H9 (cell line): ENCODE measurements at regions not wholly inside any gene's neighbourhood (a gene's known extent, or its start where the extent isn't known, plus 50 kb on each side); places are given as distances from the start of the nearest gene placed in this dataset.

Experiments used
- DNase-seq: peaks from one replicate; pipeline ENCODE4 v3.0.0-alpha.2; 2017
- H2AFZ ChIP-seq: one replicate; pipeline ENCODE4 v1.6.1; 2013; ENCODE audit warnings: mild to moderate bottlenecking, low read length, control low read depth, moderate library complexity
- H2AK5ac ChIP-seq: 2 replicates; pipeline ENCODE4 v1.6.1; 2013; ENCODE audit warnings: low read length, control low read depth, mixed read lengths; ENCODE audit not compliant: insufficient read length
- H2BK120ac ChIP-seq: one replicate; pipeline ENCODE4 v1.6.1; 2013; ENCODE audit warnings: low read depth, mild to moderate bottlenecking, low read length, control low read depth, inconsistent platforms; ENCODE audit not compliant: poor library complexity, severe bottlenecking
- H2BK12ac ChIP-seq: 2 replicates; pipeline ENCODE4 v1.6.1; 2013; ENCODE audit warnings: low read length, control low read depth, mixed read lengths, low read depth; ENCODE audit not compliant: insufficient read length
- H2BK15ac ChIP-seq: 2 replicates; pipeline ENCODE4 v1.6.1; 2013; ENCODE audit warnings: low read depth, low read length, control low read depth
- H2BK20ac ChIP-seq: one replicate; pipeline ENCODE4 v1.6.1; 2013; ENCODE audit warnings: low read depth, mild to moderate bottlenecking, low read length, control low read depth, inconsistent platforms; ENCODE audit not compliant: poor library complexity, severe bottlenecking
- H2BK5ac ChIP-seq: 2 replicates; pipeline ENCODE4 v1.6.1; 2013; ENCODE audit warnings: low read length, control low read depth, mixed read lengths; ENCODE audit not compliant: insufficient read length
- H3K14ac ChIP-seq: 2 replicates; pipeline ENCODE4 v1.6.1; 2013; ENCODE audit warnings: low read length, control low read depth; ENCODE audit not compliant: insufficient read depth
- H3K18ac ChIP-seq: 2 replicates; pipeline ENCODE4 v1.6.1; 2013; ENCODE audit warnings: low read depth, mild to moderate bottlenecking, mixed read lengths, low read length, control low read depth; ENCODE audit not compliant: insufficient read length
- H3K23ac ChIP-seq: 2 replicates; pipeline ENCODE4 v1.6.1; 2013; ENCODE audit warnings: low read length, control low read depth, mixed read lengths, low read depth; ENCODE audit not compliant: insufficient read length
- H3K23me2 ChIP-seq: 2 replicates; pipeline ENCODE4 v1.6.1; 2013; ENCODE audit warnings: low read depth, mild to moderate bottlenecking, mixed read lengths, low read length, control low read depth; ENCODE audit not compliant: insufficient read length, poor library complexity, severe bottlenecking
- H3K27ac ChIP-seq: 2 replicates; pipeline ENCODE4 v1.5.1; 2013; ENCODE audit warnings: low read length, control low read depth, mixed read lengths, low read depth; ENCODE audit not compliant: insufficient read length
- H3K27me3 ChIP-seq: 2 replicates; pipeline ENCODE4 v1.6.1; 2013; ENCODE audit warnings: low read length, control low read depth, inconsistent platforms; ENCODE audit not compliant: insufficient read depth
- H3K4ac ChIP-seq: 2 replicates; pipeline ENCODE4 v1.6.1; 2013; ENCODE audit warnings: low read depth, mild to moderate bottlenecking, control low read depth, inconsistent platforms, low read length, moderate library complexity
- H3K4me1 ChIP-seq: 2 replicates; pipeline ENCODE4 v1.6.1; 2013; ENCODE audit warnings: low read length, control low read depth, inconsistent platforms; ENCODE audit not compliant: insufficient read depth
- H3K4me2 ChIP-seq: 2 replicates; pipeline ENCODE4 v1.6.1; 2013; ENCODE audit warnings: low read length, control low read depth, mixed read lengths; ENCODE audit not compliant: insufficient read length, insufficient read depth
- H3K56ac ChIP-seq: 2 replicates; pipeline ENCODE4 v1.6.1; 2013; ENCODE audit warnings: low read depth, mild to moderate bottlenecking, mixed read lengths, low read length, control low read depth; ENCODE audit not compliant: insufficient read length
- H3K79me1 ChIP-seq: 2 replicates; pipeline ENCODE4 v1.6.1; 2013; ENCODE audit warnings: low read depth, mild to moderate bottlenecking, moderate library complexity, low read length, control low read depth, inconsistent platforms; ENCODE audit not compliant: insufficient read depth, poor library complexity, severe bottlenecking
- H3K79me2 ChIP-seq: 2 replicates; pipeline ENCODE4 v1.6.1; 2013; ENCODE audit warnings: low read length, control low read depth, inconsistent platforms; ENCODE audit not compliant: insufficient read depth
- H3K9ac ChIP-seq: 2 replicates; pipeline ENCODE4 v1.6.1; 2013; ENCODE audit warnings: low read length, control low read depth, mixed read lengths; ENCODE audit not compliant: insufficient read length; ENCODE audit errors: extremely low read depth
- H3K9me3 ChIP-seq: one replicate; pipeline ENCODE4 v1.6.1; 2013; ENCODE audit warnings: low read depth, low read length, inconsistent platforms; ENCODE audit not compliant: control insufficient read depth
- H3T11ph ChIP-seq: one replicate; pipeline ENCODE4 v1.6.1; 2013; ENCODE audit warnings: mild to moderate bottlenecking, low read length, control low read depth, inconsistent platforms
- H4K20me1 ChIP-seq: one replicate; pipeline ENCODE4 v1.6.1; 2013; ENCODE audit not compliant: control insufficient read depth, insufficient read length, insufficient read depth
- H4K5ac ChIP-seq: 2 replicates; pipeline ENCODE4 v1.6.1; 2013; ENCODE audit warnings: low read depth, mild to moderate bottlenecking, mixed read lengths, low read length, control low read depth; ENCODE audit not compliant: insufficient read length
- H4K8ac ChIP-seq: replicated peaks from 2 replicates; pipeline ENCODE4 v1.6.1; 2013; ENCODE audit warnings: low read length, control low read depth, mixed read lengths, low read depth; ENCODE audit not compliant: insufficient read length
- H4K91ac ChIP-seq: 2 replicates; pipeline ENCODE4 v1.6.1; 2013; ENCODE audit warnings: low read depth, mild to moderate bottlenecking, moderate library complexity, mixed read lengths, low read length, control low read depth; ENCODE audit not compliant: insufficient read length
- H3K27ac Mint-ChIP-seq, 3 experiments: 2 replicates in 2 of 3; 3 replicates in 1 of 3; pipeline ENCODE4 v1.8.0; 2020 to 2021; ENCODE audit warnings: mixed read lengths in 3 of 3, mild to moderate bottlenecking in 1 of 3, moderate library complexity in 1 of 3
- H3K27me3 Mint-ChIP-seq: 2 replicates; pipeline ENCODE4 v1.8.0; 2021; ENCODE audit warnings: low read depth, mild to moderate bottlenecking, moderate library complexity, mixed read lengths
- H3K36me3 Mint-ChIP-seq, 3 experiments: 2 replicates in 2 of 3; 3 replicates in 1 of 3; pipeline ENCODE4 v1.8.0; 2020 to 2021; ENCODE audit warnings: low read depth in 3 of 3, mixed read lengths in 3 of 3; ENCODE audit not compliant: insufficient read depth in 1 of 3
- H3K4me1 Mint-ChIP-seq, 2 experiments: 2 replicates each; pipeline ENCODE4 v1.8.0; 2020; ENCODE audit warnings: mixed read lengths in 2 of 2
- H3K4me3 Mint-ChIP-seq, 2 experiments: 2 replicates in 1 of 2; 3 replicates in 1 of 2; pipeline ENCODE4 v1.8.0; 2020 to 2021; ENCODE audit warnings: mild to moderate bottlenecking in 2 of 2, mixed read lengths in 2 of 2, moderate library complexity in 1 of 2
- H3K9me3 Mint-ChIP-seq, 2 experiments: 2 replicates in 1 of 2; 3 replicates in 1 of 2; pipeline ENCODE4 v1.8.0; 2020; ENCODE audit warnings: mild to moderate bottlenecking in 2 of 2, mixed read lengths in 2 of 2, moderate library complexity in 1 of 2
- CTCF ChIP-seq: fragments of 200-600 bp; sonication (generic); conservative IDR thresholded peaks from 3 replicates; pipeline ENCODE4 v1.8.0; 2021; ENCODE audit warnings: antibody characterized with exemption, mild to moderate bottlenecking
- WGBS: extraction: QIAGEN DNeasy Blood & Tissue Kit; methylation state at CpG from one replicate; pipeline ENCODE4 v1.1.7; 2013; ENCODE audit warnings: missing lambda C conversion rate, low lambda C conversion rate, mixed read lengths; ENCODE audit not compliant: insufficient read length; ENCODE audit errors: extremely low coverage; 5-methylcytosine and 5-hydroxymethylcytosine counted together

GRCh38 chr4:52420330-52420729 lies 238.8 kb downstream of the USP46 start:
- Histone ChIP-seq H2BK120ac (no peak overlapping the region), H4K8ac (no peak overlapping the region), H2AFZ (no peak overlapping the region), H3K79me1 (no peaks in the 10 kb centered on the region), H4K91ac (no peak overlapping the region), H2BK5ac (no peak overlapping the region), H2BK20ac (no peak overlapping the region), H3K9me3 (no peaks in the 10 kb centered on the region), H3K9ac (no peak overlapping the region), H4K5ac (no peak overlapping the region), H3K56ac (no peak overlapping the region), H3K4me1 (no peaks in the 10 kb centered on the region), H3K23me2 (no peaks in the 10 kb centered on the region), H3K18ac (no peak overlapping the region), H2AK5ac (no peak overlapping the region), H2BK12ac (no peak overlapping the region), H3K79me2 (no peaks in the 10 kb centered on the region), H3K14ac (no peak overlapping the region), H3T11ph (no peak overlapping the region), H3K27ac (no peak overlapping the region), H2BK15ac (no peak overlapping the region), H3K4ac (no peak overlapping the region), H3K27me3 (no peaks in the 10 kb centered on the region), H4K20me1 (no peaks in the 10 kb centered on the region), H3K4me2 (no peak overlapping the region), H3K23ac (no peak overlapping the region)
- no peak for DNase-seq
- Mint-ChIP-seq H3K36me3 (peaks cover 0 to 4% (median 1%) of the 10 kb centered on the region in 3 experiments; a peak in 2 of 7 replicates), H3K27me3 (0 out of 2 replicates have a peak, but pooled peaks cover 1% of the 10 kb centered on the region), H3K4me3 (no peak overlapping the region), H3K27ac (no peak overlapping the region), H3K4me1 (peaks cover 6 to 10% of the 10 kb centered on the region in 2 experiments), H3K9me3 (peaks cover 5 to 11% of the 10 kb centered on the region in 2 experiments; a peak in 4 of 5 replicates)
- no CpG with 5 or more reads among the region's 5 CpGs for WGBS
- TF ChIP-seq CTCF = no peak
